ENCODE measurements at regions not wholly inside any gene's neighbourhood (a gene's known extent, or its start where the extent isn't known, plus 50 kb on each side); places are given as distances from the start of the nearest gene placed in this dataset.

DNA sequence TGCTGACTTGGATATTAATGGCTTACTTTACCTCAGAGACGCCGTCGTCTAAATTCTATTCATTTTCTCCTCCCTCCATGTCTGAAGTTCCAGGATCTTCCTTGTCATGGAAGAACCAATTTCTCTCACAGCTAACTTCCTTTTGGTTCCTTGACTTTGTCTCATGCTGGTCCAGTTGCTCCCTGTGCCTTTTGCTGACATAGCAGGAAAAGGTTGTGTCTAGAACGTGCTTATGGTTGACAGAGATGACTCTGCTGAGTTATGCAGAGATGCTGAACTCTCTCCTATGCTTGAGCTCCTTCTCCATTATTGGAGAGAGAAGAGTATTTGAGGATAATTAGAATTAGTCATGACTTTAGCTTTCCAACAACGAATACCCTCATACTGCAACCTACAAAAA, 1338.9 kb downstream of the MAT2B start:
- no peaks in the 10 kb centered on the region for H3K4me1 ChIP-seq
- 88 to 93% methylated on average over 5 of the region's 5 CpGs for WGBS, 2 donors
- H3K36me3 ChIP-seq = no peaks in the 10 kb centered on the region
- intact Hi-C loops (cut with DNase I) = no loop called here
- H3K4me3 ChIP-seq (replicated peaks in 1 of 3) = no peak overlapping the region
- H3K9me3 ChIP-seq = no peaks in the 10 kb centered on the region
- no peak overlapping the region for H3K27ac ChIP-seq
- no peak for TF ChIP-seq POLR2A (IDR thresholded peaks at IDR 0.05)
- TF ChIP-seq, protein P1, sequence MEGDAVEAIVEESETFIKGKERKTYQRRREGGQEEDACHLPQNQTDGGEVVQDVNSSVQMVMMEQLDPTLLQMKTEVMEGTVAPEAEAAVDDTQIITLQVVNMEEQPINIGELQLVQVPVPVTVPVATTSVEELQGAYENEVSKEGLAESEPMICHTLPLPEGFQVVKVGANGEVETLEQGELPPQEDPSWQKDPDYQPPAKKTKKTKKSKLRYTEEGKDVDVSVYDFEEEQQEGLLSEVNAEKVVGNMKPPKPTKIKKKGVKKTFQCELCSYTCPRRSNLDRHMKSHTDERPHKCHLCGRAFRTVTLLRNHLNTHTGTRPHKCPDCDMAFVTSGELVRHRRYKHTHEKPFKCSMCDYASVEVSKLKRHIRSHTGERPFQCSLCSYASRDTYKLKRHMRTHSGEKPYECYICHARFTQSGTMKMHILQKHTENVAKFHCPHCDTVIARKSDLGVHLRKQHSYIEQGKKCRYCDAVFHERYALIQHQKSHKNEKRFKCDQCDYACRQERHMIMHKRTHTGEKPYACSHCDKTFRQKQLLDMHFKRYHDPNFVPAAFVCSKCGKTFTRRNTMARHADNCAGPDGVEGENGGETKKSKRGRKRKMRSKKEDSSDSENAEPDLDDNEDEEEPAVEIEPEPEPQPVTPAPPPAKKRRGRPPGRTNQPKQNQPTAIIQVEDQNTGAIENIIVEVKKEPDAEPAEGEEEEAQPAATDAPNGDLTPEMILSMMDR (IDR thresholded peaks at IDR 0.05) = no peak
- H3K27me3 ChIP-seq = no peaks in the 10 kb centered on the region
- DNase-seq = no peak

DNA sequence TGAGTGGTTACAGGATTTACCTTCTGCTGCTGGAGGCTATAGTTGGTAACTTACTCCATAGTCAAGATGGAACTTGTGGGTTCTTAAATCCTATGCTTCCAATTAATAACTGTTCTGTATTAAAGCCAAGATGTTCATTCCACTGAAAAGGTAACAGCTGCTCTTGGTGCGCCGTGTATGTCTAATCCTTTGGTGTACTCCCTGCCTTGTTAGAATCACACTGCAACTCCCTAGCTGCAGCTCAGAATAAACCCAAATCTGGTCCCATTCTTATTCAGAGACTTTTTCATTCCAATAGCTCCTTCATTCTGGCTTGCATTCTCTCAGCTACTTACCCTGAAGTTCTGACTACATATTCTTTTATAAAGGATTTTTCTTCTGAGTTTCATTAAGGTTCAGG, 1355.5 kb downstream of the MAT2B start:
- no peaks in the 10 kb centered on the region for H3K27me3 ChIP-seq
- no peaks in the 10 kb centered on the region for H3K36me3 ChIP-seq
- no peak for TF ChIP-seq POLR2A (IDR thresholded peaks at IDR 0.05)
- TF ChIP-seq, protein P1 (IDR thresholded peaks at IDR 0.05) = no peak
- H3K27ac ChIP-seq = no peak overlapping the region
- no peak overlapping the region for H3K4me3 ChIP-seq (replicated peaks in 1 of 3)
- DNase-seq = no peak
- no peaks in the 10 kb centered on the region for H3K9me3 ChIP-seq
- no peaks in the 10 kb centered on the region for H3K4me1 ChIP-seq
- WGBS, 2 donors = 82 to 84% methylated on average over 2 of the region's 2 CpGs
- intact Hi-C loops (cut with DNase I) = no loop called here

DNA sequence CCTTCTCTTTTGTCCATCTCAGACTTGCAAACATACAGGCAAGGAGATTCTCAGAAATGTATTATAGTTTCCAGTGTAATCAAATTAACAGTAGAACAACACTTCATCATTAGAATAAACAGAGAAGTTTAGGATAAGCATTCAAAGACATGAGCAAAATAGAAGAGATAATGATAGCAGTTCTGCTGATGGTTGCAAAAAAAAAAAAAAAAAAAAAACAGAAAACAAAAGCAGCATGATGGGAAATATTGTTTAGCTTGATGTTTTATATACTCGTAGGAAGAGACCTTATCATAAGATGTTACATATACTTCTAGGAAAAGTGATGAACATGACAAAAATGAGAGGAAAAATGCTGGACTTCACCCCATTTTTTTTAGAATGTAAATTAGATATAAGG, 1356.2 kb downstream of the MAT2B start:
- Histone ChIP-seq H3K4me3 (replicated peaks in 1 of 3) (no peak overlapping the region), H3K27me3 (no peaks in the 10 kb centered on the region), H3K36me3 (no peaks in the 10 kb centered on the region), H3K27ac (no peak overlapping the region), H3K9me3 (no peaks in the 10 kb centered on the region), H3K4me1 (no peaks in the 10 kb centered on the region)
- DNase-seq = no peak
- TF ChIP-seq, protein P1 (IDR thresholded peaks at IDR 0.05) = no peak
- no peak for TF ChIP-seq POLR2A (IDR thresholded peaks at IDR 0.05)
- intact Hi-C loops (cut with DNase I) = no loop called here
- WGBS, 2 donors = 78 to 87% methylated on average over 1 of the region's 1 CpG

DNA sequence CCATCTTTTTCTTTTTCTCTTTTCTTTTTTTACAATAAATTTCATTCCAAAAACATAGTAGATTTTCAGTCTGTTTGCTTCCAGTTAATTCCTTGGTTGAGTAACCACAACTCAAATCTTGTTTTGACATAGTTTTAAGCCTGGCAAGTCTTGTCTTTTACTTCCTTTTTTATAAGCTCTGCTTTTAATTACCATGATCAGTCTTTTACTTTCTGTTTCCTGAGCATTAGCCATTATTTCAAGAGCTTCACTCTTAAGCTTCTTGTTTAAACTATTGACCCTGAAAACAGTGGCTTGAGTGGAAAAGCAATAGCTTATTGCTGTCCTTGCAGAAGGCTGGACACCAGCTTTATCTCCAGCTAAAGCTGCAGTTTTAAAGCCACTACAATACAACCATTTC, 1363.3 kb downstream of the MAT2B start:
- Histone ChIP-seq H3K27me3 (no peaks in the 10 kb centered on the region), H3K27ac (no peak overlapping the region), H3K4me1 (peaks cover 6 to 11% of the 10 kb centered on the region in 2 donors), H3K4me3 (replicated peaks in 1 of 3) (no peak overlapping the region), H3K36me3 (no peaks in the 10 kb centered on the region), H3K9me3 (peaks cover 2% of the 10 kb centered on the region)
- intact Hi-C loops (cut with DNase I) = no loop called here
- TF ChIP-seq, protein P1 (IDR thresholded peaks at IDR 0.05) = no peak
- no peak for TF ChIP-seq POLR2A (IDR thresholded peaks at IDR 0.05)
- DNase-seq = no peak

DNA sequence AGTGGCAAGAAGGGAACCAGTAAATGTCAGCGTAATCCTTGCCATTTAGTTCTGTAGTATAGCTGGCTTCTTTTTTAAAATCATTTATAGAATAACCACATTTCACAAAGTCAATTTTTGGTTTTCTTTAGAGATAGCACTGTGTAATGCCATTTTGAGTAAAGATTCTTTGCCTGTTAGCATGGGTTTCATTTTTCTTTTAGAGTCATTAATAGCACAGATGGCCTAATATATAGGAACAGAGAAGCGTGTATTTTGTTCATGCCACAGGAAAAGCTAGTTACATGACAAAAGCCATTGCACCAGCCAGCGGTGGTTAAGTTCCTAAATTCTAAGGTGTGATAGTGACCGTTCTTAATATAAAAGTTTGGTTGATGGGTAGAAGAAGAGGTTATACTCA, 1363.9 kb downstream of the MAT2B start:
- DNase-seq = no peak
- intact Hi-C loops (cut with DNase I) = no loop called here
- Histone ChIP-seq H3K27ac (no peak overlapping the region), H3K4me3 (replicated peaks in 1 of 3) (no peak overlapping the region), H3K27me3 (no peaks in the 10 kb centered on the region), H3K9me3 (peaks cover 2% of the 10 kb centered on the region), H3K36me3 (no peaks in the 10 kb centered on the region), H3K4me1 (peaks cover 6 to 11% of the 10 kb centered on the region in 2 donors)
- no peak for TF ChIP-seq POLR2A (IDR thresholded peaks at IDR 0.05)
- TF ChIP-seq, protein P1 (IDR thresholded peaks at IDR 0.05) = no peak
- 92 to 95% methylated on average over 4 of the region's 4 CpGs for WGBS, 2 donors

Measured in thyroid gland (tissue), 4 donors.